Common myeloid progenitor, CD34-positive (primary cell): ENCODE measurements at regions not wholly inside any gene's neighbourhood (a gene's known extent, or its start where the extent isn't known, plus 50 kb on each side); places are given as distances from the start of the nearest gene placed in this dataset.
"Not testable (repeated sequence)": the region's sequence is repeated elsewhere in the genome, so short reads cannot be mapped to it uniquely, and the experiment has no call there.

Experiments used
- CTCF ChIA-PET: fragments of 350-600 bp; sonication (Branson Sonifier 250); formaldehyde crosslinking; loops from one replicate; lab custom pipeline; 2021; ENCODE audit warnings: antibody characterized with exemption; lab: Charles Lee
- POLR2A ChIA-PET: fragments of 350-600 bp; sonication (Branson Sonifier 250); formaldehyde crosslinking; loops from one replicate; lab custom pipeline; 2021; ENCODE audit warnings: antibody characterized with exemption; lab: Charles Lee
- DNase-seq, 3 donors: peaks; one replicate each; pipeline versions ENCODE4 v3.0.0 to v3.0.0-alpha.2; 2013
- H3K27ac ChIP-seq, 2 experiments: 1 replicate in 1 of 2; 2 replicates in 1 of 2; pipeline ENCODE4 v1.7.0; 2013; ENCODE audit warnings: inconsistent platforms in 2 of 2, low read length in 2 of 2, mild to moderate bottlenecking in 2 of 2, low read depth in 1 of 2, moderate library complexity in 1 of 2; ENCODE audit not compliant: severe bottlenecking in 2 of 2, insufficient read depth in 1 of 2, poor library complexity in 1 of 2
- H3K27me3 ChIP-seq, 5 experiments: replicated peaks in 2 of 5; 1 replicate in 3 of 5; 2 replicates in 2 of 5; pipeline versions ENCODE4 v1.6.1 to v1.7.0; 2013; ENCODE audit warnings: low read length in 4 of 5, mild to moderate bottlenecking in 2 of 5, moderate library complexity in 2 of 5, inconsistent platforms in 1 of 5; ENCODE audit not compliant: insufficient read depth in 5 of 5, control insufficient read depth in 4 of 5
- H3K36me3 ChIP-seq, 4 experiments: 1 replicate in 2 of 4; 2 replicates in 2 of 4; pipeline versions ENCODE4 v1.6.1 to v1.7.0; 2013; ENCODE audit warnings: low read length in 3 of 4, control low read depth in 1 of 4, mild to moderate bottlenecking in 1 of 4; ENCODE audit not compliant: control insufficient read depth in 4 of 4, insufficient read depth in 4 of 4
- H3K4me1 ChIP-seq, 4 experiments: 1 replicate in 3 of 4; 2 replicates in 1 of 4; pipeline versions ENCODE4 v1.6.1 to v1.7.1; 2013; ENCODE audit warnings: low read length in 3 of 4, mild to moderate bottlenecking in 3 of 4, control low read depth in 1 of 4, inconsistent platforms in 1 of 4, moderate library complexity in 1 of 4; ENCODE audit not compliant: control insufficient read depth in 4 of 4, insufficient read depth in 4 of 4; ENCODE audit errors: control extremely low read depth in 1 of 4
- H3K4me3 ChIP-seq, 7 experiments: 1 replicate in 4 of 7; 2 replicates in 3 of 7; pipeline versions ENCODE4 v1.5.1 to v1.7.0; 2013; ENCODE audit warnings: mild to moderate bottlenecking in 7 of 7, low read length in 6 of 7, moderate library complexity in 6 of 7, inconsistent platforms in 2 of 7, low read depth in 2 of 7, control low read depth in 1 of 7; ENCODE audit not compliant: insufficient read depth in 4 of 7, control insufficient read depth in 1 of 7; ENCODE audit errors: extremely low read depth in 1 of 7
- H3K9me3 ChIP-seq, 5 experiments: 1 replicate in 4 of 5; 2 replicates in 1 of 5; pipeline versions ENCODE4 v1.6.1 to v1.7.1; 2013; ENCODE audit warnings: low read length in 4 of 5, mild to moderate bottlenecking in 2 of 5, inconsistent platforms in 1 of 5, low read depth in 1 of 5, moderate library complexity in 1 of 5; ENCODE audit not compliant: control insufficient read depth in 4 of 5, insufficient read depth in 2 of 5; ENCODE audit errors: control extremely low read depth in 1 of 5
- WGBS: methylation state at CpG from one replicate; pipeline ENCODE4 v1.1.5; 2013; ENCODE audit not compliant: insufficient coverage; 5-methylcytosine and 5-hydroxymethylcytosine counted together

DNA sequence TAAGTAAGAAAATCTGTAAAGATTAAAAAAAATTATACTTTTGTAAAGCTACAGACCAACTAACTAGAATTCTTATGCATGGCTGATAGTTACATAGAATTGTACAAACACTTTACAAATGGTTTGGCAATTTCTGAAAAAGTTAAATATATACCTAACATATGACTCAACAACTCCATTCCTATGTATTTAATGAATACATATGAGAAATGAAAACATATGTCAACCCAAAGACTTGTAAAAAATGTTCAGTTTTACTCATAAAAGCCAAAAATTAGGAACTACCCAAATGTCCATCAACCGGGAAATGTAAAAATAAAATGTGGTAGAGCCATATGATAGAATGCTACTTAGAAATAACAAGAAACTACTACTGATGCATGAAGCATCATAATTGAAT, 152.6 kb upstream of the NRG3 start:
- WGBS: no CpG with 5 or more reads among the region's 1 CpG
- no peak overlapping the region for H3K27ac ChIP-seq
- no peaks in the 10 kb centered on the region for H3K36me3 ChIP-seq
- H3K27me3 ChIP-seq: no peaks in the 10 kb centered on the region
- no peak overlapping the region for H3K4me3 ChIP-seq
- CTCF ChIA-PET: no interaction called here
- peaks cover 5 to 8% (median 6%) of the 10 kb centered on the region in 4 experiments for H3K4me1 ChIP-seq
- no peak for DNase-seq
- H3K9me3 ChIP-seq: peaks cover 0 to under 1% (median 0%) of the 10 kb centered on the region in 5 experiments
- POLR2A ChIA-PET: no interaction called here

GRCh38 chr10:81724431-81724830, 150.6 kb upstream of the NRG3 start:
- H3K27me3 ChIP-seq: no peaks in the 10 kb centered on the region
- DNase-seq: peak; percentile 1 to 55 (median 45)
- H3K9me3 ChIP-seq: no peaks in the 10 kb centered on the region
- no peak overlapping the region for H3K27ac ChIP-seq
- H3K4me1 ChIP-seq: peaks cover 5 to 8% (median 6%) of the 10 kb centered on the region in 4 experiments
- POLR2A ChIA-PET: no interaction called here
- H3K4me3 ChIP-seq: no peak overlapping the region
- no peaks in the 10 kb centered on the region for H3K36me3 ChIP-seq
- CTCF ChIA-PET: no interaction called here

DNA sequence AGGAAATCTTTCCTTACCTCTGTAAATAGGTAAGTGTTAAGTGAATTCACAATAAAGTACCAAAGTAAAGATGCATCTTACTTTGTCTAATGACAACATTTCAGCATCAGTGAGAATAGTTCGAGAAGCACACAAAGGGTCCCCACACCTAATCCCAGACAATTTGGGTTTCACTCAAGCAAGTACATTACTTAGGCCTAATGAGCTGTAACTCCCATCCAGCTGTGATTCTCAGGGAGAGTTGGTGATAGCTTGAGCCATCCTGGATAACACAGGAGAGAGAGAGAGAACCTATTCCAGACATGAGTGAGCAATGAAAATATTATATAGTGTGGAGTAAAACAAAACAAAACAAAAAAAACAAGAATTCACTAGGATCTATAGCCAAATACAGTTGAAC, 149.1 kb upstream of the NRG3 start:
- Histone ChIP-seq H3K27ac (no peak overlapping the region), H3K9me3 (no peaks in the 10 kb centered on the region), H3K36me3 (no peaks in the 10 kb centered on the region), H3K4me1 (peaks cover 5 to 8% (median 6%) of the 10 kb centered on the region in 4 experiments), H3K4me3 (no peak overlapping the region), H3K27me3 (no peaks in the 10 kb centered on the region)
- DNase-seq: no peak
- POLR2A ChIA-PET: no interaction called here
- CTCF ChIA-PET: no interaction called here
- WGBS: 100% methylated on average over 1 of the region's 1 CpG

- WGBS: 88% methylated on average over 1 of the region's 1 CpG
- Histone ChIP-seq H3K36me3 (no peaks in the 10 kb centered on the region), H3K9me3 (no peaks in the 10 kb centered on the region), H3K27me3 (no peaks in the 10 kb centered on the region), H3K4me3 (no peak overlapping the region), H3K4me1 (peaks cover 5 to 8% (median 6%) of the 10 kb centered on the region in 4 experiments), H3K27ac (no peak overlapping the region)
- ChIA-PET CTCF (no interaction called here), POLR2A (no interaction called here)
- no peak for DNase-seq
Measured at GRCh38 chr10:81728692-81729091, 146.3 kb upstream of the NRG3 start.

DNA sequence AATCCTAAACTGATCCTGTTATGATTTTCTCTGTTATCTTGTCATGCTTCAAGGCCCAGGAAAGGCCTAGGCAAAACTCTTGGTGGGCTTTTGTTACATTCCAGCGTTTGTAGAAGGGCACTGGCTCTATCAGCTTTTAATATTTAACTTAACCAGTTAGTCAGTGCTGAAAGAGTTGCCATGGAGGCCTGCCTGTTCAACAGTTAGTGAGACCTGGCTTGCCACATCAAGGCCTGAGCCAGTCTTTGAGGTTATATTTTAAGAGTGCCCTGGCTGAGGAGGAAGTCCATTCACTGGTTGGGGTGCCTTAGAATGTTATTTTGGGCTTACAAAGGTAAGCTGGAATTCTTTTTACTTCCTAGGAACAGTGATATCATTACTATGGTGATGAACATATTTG, 144.1 kb upstream of the NRG3 start:
- Histone ChIP-seq H3K4me1 (no peaks in the 10 kb centered on the region), H3K4me3 (no peak overlapping the region), H3K9me3 (peaks cover 0 to 4% (median 0%) of the 10 kb centered on the region in 5 experiments), H3K27ac (no peak overlapping the region), H3K27me3 (no peaks in the 10 kb centered on the region), H3K36me3 (no peaks in the 10 kb centered on the region)
- POLR2A ChIA-PET: no interaction called here
- DNase-seq: no peak
- whole genome bisulfite sequencing: no CpG with 5 or more reads among the region's 1 CpG
- CTCF ChIA-PET: no interaction called here

GRCh38 chr10:81733542-81733941, 141.5 kb upstream of the NRG3 start:
- WGBS: no CpG with 5 or more reads among the region's 1 CpG
- H3K9me3 ChIP-seq: peaks cover 0 to 4% (median 0%) of the 10 kb centered on the region in 5 experiments
- no peaks in the 10 kb centered on the region for H3K27me3 ChIP-seq
- no peaks in the 10 kb centered on the region for H3K36me3 ChIP-seq
- CTCF ChIA-PET: no interaction called here
- no peak overlapping the region for H3K27ac ChIP-seq
- POLR2A ChIA-PET: no interaction called here
- no peak for DNase-seq
- no peaks in the 10 kb centered on the region for H3K4me1 ChIP-seq
- no peak overlapping the region for H3K4me3 ChIP-seq

DNA sequence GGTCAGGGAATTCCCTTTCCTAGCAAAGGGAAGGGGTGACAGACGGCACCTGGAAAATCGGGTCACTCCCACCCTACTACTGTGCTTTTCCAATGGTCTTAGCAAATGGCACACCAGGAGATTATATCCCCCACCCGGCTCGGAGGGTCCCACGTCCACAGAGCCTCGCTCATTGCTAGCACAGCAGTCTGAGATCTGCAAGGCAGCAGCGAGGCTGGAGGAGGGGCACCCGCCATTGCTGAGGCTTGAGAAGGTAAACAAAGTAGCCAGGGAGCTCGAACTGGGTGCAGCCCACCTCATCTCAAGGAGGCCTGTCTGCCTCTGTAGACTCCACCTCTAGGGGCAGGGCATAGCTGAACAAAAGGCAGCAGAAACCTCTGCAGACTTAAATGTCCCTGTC, 139.8 kb upstream of the NRG3 start:
- H3K4me1 ChIP-seq, H3K27ac ChIP-seq, H3K36me3 ChIP-seq, CTCF ChIA-PET, H3K9me3 ChIP-seq, DNase-seq, H3K4me3 ChIP-seq, POLR2A ChIA-PET, H3K27me3 ChIP-seq: not testable (repeated sequence)
- WGBS: 86% methylated on average over 9 of the region's 9 CpGs
